Activated naive CD4-positive, alpha-beta T cell treated with Interleukin-2 at 50 U/mL for 16 hours (primary cell): ENCODE measurements at regions not wholly inside any gene's neighbourhood (a gene's known extent, or its start where the extent isn't known, plus 50 kb on each side); places are given as distances from the start of the nearest gene placed in this dataset.

Experiments used
- DNase-seq: peaks from one replicate; pipeline ENCODE4 v3.0.0-alpha.2; 2020

GRCh38 chrX:148371291-148371690, 129.1 kb upstream of the AFF2 start:
- no peak for DNase-seq

- no peak for DNase-seq
These were observed 127.5 kb upstream of the AFF2 start for GRCh38 chrX:148372925-148373324.

- DNase-seq: no peak
These were observed 124.1 kb upstream of the AFF2 start for GRCh38 chrX:148376342-148376741.

GRCh38 chrX:148380107-148380506, 120.3 kb upstream of the AFF2 start:
- DNase-seq: no peak

- peak; percentile 50 for DNase-seq
These were observed 119.5 kb upstream of the AFF2 start for GRCh38 chrX:148380650-148381561.

GRCh38 chrX:148381603-148382002, 118.8 kb upstream of the AFF2 start:
- DNase-seq: no peak

GRCh38 chrX:148382983-148383382, 117.4 kb upstream of the AFF2 start:
- no peak for DNase-seq

- DNase-seq: no peak
These were observed 114.9 kb upstream of the AFF2 start for GRCh38 chrX:148385471-148385870.

- DNase-seq: no peak
These were observed 110.8 kb upstream of the AFF2 start for GRCh38 chrX:148389629-148390028.

- no peak for DNase-seq
These were observed 88.4 kb upstream of the AFF2 start for GRCh38 chrX:148412006-148412405.

GRCh38 chrX:148416142-148416541, 84.3 kb upstream of the AFF2 start:
- no peak for DNase-seq

- DNase-seq: no peak
These were observed 83.5 kb upstream of the AFF2 start for GRCh38 chrX:148416931-148417330.

- DNase-seq: no peak
These were observed 82.5 kb upstream of the AFF2 start for GRCh38 chrX:148417934-148418333.

GRCh38 chrX:148422526-148422925, 77.9 kb upstream of the AFF2 start:
- no peak for DNase-seq

GRCh38 chrX:148424570-148424969, 75.8 kb upstream of the AFF2 start:
- no peak for DNase-seq

GRCh38 chrX:148426467-148426866, 74.0 kb upstream of the AFF2 start:
- no peak for DNase-seq

- no peak for DNase-seq
These were observed 59.0 kb upstream of the AFF2 start for GRCh38 chrX:148441387-148441786.

GRCh38 chrX:148443216-148443615, 57.2 kb upstream of the AFF2 start:
- no peak for DNase-seq

- no peak for DNase-seq
These were observed 51.7 kb upstream of the AFF2 start for GRCh38 chrX:148448686-148449085.
